Fibroblast of mammary gland (primary cell): ENCODE measurements at regions not wholly inside any gene's neighbourhood (a gene's known extent, or its start where the extent isn't known, plus 50 kb on each side); places are given as distances from the start of the nearest gene placed in this dataset.
A peak's percentile ranks its signal among the peaks of the same experiment; 100 is the strongest.

Experiments
- DNase-seq: peaks from one replicate; pipeline ENCODE4 v3.0.0-alpha.2; 2010; ENCODE audit warnings: low read depth
- H3K4me3 ChIP-seq: 2 replicates; pipeline ENCODE4 v1.5.1; 2011; ENCODE audit warnings: low read depth, mild to moderate bottlenecking, low read length, moderate library complexity; ENCODE audit not compliant: control insufficient read depth
- TF ChIP-seq, protein P1 (sequence below): conservative IDR thresholded peaks from 2 replicates; pipeline ENCODE4 v1.5.1; 2011; ENCODE audit warnings: low read depth, low read length, inconsistent platforms; ENCODE audit not compliant: control insufficient read depth, insufficient read depth

GRCh38 chr1:178646821-178647220, 78.2 kb upstream of the RALGPS2 start:
- no peak overlapping the region for H3K4me3 ChIP-seq
- no peak for DNase-seq
- TF ChIP-seq, protein P1, sequence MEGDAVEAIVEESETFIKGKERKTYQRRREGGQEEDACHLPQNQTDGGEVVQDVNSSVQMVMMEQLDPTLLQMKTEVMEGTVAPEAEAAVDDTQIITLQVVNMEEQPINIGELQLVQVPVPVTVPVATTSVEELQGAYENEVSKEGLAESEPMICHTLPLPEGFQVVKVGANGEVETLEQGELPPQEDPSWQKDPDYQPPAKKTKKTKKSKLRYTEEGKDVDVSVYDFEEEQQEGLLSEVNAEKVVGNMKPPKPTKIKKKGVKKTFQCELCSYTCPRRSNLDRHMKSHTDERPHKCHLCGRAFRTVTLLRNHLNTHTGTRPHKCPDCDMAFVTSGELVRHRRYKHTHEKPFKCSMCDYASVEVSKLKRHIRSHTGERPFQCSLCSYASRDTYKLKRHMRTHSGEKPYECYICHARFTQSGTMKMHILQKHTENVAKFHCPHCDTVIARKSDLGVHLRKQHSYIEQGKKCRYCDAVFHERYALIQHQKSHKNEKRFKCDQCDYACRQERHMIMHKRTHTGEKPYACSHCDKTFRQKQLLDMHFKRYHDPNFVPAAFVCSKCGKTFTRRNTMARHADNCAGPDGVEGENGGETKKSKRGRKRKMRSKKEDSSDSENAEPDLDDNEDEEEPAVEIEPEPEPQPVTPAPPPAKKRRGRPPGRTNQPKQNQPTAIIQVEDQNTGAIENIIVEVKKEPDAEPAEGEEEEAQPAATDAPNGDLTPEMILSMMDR, result no peak

- TF ChIP-seq, protein P1, result no peak
- H3K4me3 ChIP-seq, result no peak overlapping the region
- no peak for DNase-seq
These were observed 76.9 kb upstream of the RALGPS2 start for GRCh38 chr1:178648151-178648550.

DNA sequence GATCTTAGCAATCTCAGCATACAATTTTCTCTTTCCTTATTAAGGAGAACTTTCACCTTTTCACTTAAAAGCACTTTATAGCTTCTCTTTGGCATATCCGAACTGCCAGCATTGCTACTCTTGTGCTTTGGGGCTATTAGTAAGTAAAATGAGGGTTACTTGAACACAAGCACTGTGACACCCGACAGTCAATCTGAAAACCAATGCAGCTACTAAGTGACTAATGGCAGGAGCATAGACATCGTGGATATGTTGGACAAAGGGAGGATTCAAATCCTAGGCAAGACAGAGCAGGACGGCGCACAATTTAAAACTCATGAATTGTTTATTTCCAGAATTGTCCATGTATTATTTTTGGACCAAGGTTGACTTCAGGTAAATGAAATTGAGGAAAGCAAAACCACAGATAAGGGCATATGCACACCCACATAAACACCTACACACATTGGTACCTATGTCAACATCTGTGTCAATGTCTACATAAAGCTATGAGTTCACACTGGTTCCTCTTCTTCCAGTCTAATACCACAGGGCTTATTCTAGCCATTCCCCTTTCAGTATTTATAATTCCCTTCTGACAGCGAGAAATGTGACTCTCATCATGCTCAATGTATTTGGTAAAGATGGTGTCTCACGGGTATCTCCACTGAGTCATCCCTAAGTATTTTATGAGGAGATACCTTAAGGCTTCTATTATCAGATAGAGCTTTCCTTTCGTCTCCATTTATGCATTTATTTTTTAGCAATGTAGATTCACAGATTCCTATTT, 75.3 kb upstream of the RALGPS2 start:
- TF ChIP-seq, protein P1, result no peak
- no peak for DNase-seq

DNA sequence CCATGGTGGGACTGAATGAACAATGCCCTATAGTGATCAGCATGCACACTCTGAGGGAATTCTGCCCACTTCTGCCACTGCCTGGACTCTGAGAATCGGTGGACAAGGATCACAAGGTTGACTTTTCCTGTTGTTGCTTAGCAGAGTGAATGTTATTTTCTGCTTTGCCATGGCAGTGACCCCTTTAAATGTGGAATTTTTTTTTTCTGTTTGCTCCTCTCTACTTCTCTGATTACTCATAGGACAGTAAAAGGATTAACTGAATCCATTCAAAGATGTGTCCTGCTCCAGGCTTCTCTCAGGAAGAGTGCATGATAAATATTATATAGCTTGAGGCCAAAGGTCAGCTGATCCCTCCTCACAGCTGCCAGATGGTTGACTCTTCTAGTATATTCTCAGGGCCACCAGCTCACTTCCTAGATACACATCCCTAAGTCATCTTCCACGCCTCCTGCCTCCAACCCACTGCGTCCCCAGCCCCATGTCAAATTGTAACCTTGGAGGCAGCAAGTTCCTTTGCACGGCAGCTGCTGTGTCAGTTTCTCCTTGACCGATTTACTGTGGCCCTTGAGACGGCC, 74.0 kb upstream of the RALGPS2 start:
- H3K4me3 ChIP-seq, result no peak overlapping the region
- TF ChIP-seq, protein P1, result no peak
- DNase-seq, result peak; percentile 51

More for the DNA sequence above, 75.3 kb upstream of the RALGPS2 start:
- H3K4me3 ChIP-seq, result no peak overlapping the region

DNA sequence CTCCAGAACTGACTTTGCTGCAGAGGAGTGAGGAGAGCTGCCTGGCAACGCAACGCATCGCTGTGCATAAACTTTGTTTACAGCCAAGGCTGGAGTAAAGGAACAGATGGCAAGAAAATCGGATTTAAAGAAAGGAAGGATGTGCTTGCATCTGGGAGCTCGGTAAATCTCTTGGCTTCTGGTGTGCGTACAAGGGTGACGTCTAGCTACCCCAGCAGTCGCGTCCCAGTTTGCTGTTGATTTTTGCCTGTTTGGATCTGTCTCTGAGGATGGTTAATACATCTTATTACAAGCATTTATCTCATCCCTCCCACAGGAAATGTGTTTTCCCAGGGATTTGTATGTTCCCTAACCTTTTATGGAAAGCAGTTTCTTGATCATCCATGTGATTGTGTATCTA, 73.3 kb upstream of the RALGPS2 start:
- DNase-seq, result peak; percentile 75
- TF ChIP-seq, protein P1, result no peak
- H3K4me3 ChIP-seq, result no peak overlapping the region

- TF ChIP-seq, protein P1, result no peak
- no peak overlapping the region for H3K4me3 ChIP-seq
- peak; percentile 73 for DNase-seq
These were observed 72.2 kb upstream of the RALGPS2 start for GRCh38 chr1:178652506-178653490.
